ENCODE measurements at regions not wholly inside any gene's neighbourhood (a gene's known extent, or its start where the extent isn't known, plus 50 kb on each side); places are given as distances from the start of the nearest gene placed in this dataset.

- no peak for TF ChIP-seq GATA2 (IDR thresholded peaks at IDR 0.05; ENCODE audit: low read depth, low read length)
- TF ChIP-seq GATA3 (IDR thresholded peaks at IDR 0.05; ENCODE audit: low read depth, low read length) = no peak
Measured at GRCh38 chr10:113261611-113262091, 291.2 kb upstream of the HABP2 start.
